ENCODE measurements at regions not wholly inside any gene's neighbourhood (a gene's known extent, or its start where the extent isn't known, plus 50 kb on each side); places are given as distances from the start of the nearest gene placed in this dataset.

DNA sequence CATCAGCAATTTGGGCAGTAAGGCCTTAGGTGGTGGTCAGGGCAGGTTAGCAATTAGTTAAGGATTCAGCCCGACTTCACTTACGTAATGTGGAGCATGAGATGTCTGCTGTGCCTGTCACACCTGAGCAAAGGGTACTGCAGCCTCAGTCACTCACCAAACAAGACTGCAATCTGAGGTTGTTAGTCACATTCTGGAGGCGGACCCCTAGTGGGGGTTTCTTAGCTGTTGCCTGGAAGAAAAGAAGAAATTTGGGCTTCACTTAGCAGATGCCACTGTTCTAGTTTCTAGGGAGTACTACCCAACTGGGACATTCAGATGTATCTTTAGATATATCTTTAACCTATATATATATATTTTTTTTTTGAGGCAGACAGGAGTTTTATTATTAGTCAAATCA is 529.9 kb downstream of the SLC4A3 start:
- TF ChIP-seq CEBPB (IDR thresholded peaks at IDR 0.05; ENCODE audit: borderline replicate concordance, low read depth, low read length), result no peak
- TF ChIP-seq FOSL2 (CRISPR knock-in tag; IDR thresholded peaks at IDR 0.05), result no peak
- no peak for TF ChIP-seq NKX3-1 (CRISPR knock-in tag; IDR thresholded peaks at IDR 0.05)
